PC-3 (cell line): ENCODE measurements at regions not wholly inside any gene's neighbourhood (a gene's known extent, or its start where the extent isn't known, plus 50 kb on each side); places are given as distances from the start of the nearest gene placed in this dataset.

Experiments used
- EZH2 ChIP-seq: fragments of 300-600 bp; sonication (generic); IDR thresholded peaks from one replicate; pipeline ENCODE4 v1.6.1; 2017; ENCODE audit warnings: antibody characterized with exemption, mild to moderate bottlenecking, low read length; ENCODE audit not compliant: unreplicated experiment
- EZH2phosphoT487 ChIP-seq: fragments of 300-600 bp; sonication (generic); IDR thresholded peaks from 2 replicates; pipeline ENCODE4 v1.6.1; 2018; ENCODE audit warnings: mild to moderate bottlenecking, antibody characterized with exemption, low read length, borderline replicate concordance

- TF ChIP-seq EZH2 = no peak
- no peak for TF ChIP-seq EZH2phosphoT487
Observed at GRCh38 chr4:181827246-181827645, 416.0 kb upstream of the TENM3 start.
